Epidermal melanocyte (primary cell): ENCODE measurements at regions not wholly inside any gene's neighbourhood (a gene's known extent, or its start where the extent isn't known, plus 50 kb on each side); places are given as distances from the start of the nearest gene placed in this dataset.

ENCODE experiments used
- DNase-seq: peaks from one replicate; pipeline ENCODE4 v3.0.0; 2011; ENCODE audit warnings: low spot score; ENCODE audit not compliant: insufficient read length

DNA sequence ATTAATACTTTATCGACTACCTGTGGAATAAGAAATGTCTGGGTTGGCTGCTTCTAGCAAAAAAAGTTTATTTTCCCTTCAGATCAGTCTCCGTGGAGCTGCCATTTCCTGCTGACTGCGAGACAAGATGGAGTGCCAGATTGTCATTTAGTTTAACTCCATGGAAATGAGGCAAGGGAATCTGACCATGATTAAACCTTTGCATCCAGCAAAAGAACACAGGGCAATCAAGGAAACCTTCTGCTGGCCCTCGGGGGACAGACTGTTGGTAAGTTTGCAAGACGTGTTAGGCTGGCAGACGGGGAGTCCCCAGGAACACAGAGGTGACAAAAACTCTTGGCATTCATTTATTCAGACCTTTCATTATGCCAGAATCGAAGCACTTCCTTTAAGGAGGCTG is 52.2 kb upstream of the SPACA1 start:
- DNase-seq: no peak

DNA sequence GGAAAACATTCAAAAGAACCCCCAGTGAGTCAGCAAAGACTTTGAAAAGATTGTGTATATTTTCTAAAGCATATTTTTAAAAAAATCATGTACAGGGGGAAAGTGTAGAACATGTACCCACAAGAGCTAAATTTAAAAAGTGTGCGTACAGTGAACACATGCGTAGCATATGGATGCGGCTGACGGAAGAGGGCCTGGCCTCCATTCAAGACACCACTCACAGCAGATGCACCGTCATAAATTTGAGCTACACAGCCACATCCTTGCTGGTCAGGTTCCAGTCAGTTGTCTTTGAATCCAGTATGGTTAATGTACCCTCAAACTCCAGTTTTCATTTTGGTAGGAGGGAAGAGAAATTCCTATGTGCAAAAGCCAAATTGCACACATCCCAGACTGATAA is 54.3 kb upstream of the SPACA1 start:
- DNase-seq: no peak

- no peak for DNase-seq
These were observed 56.8 kb upstream of the SPACA1 start for GRCh38 chr6:87990871-87991270.

- DNase-seq: no peak
These were observed 65.5 kb upstream of the SPACA1 start for GRCh38 chr6:87982134-87982533.

DNA sequence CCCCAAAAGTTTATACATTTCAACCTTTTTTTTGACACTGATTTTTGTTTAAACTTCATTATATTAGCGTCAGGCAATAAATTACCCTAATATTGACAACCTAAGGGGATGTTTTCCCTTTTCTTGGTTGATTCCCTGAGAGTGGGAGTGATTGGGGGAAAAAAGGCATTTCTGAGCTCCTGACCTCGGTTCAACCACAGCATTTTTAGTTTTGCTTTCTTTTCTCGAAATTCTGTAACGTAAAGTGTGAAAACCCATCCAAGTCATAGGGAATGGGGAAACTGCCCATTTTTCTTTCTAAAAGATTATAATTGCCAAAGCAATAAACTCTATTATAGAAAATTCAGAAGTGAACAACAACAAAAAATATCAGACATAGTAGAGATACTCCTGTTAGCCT is 67.9 kb upstream of the SPACA1 start:
- DNase-seq: no peak

DNA sequence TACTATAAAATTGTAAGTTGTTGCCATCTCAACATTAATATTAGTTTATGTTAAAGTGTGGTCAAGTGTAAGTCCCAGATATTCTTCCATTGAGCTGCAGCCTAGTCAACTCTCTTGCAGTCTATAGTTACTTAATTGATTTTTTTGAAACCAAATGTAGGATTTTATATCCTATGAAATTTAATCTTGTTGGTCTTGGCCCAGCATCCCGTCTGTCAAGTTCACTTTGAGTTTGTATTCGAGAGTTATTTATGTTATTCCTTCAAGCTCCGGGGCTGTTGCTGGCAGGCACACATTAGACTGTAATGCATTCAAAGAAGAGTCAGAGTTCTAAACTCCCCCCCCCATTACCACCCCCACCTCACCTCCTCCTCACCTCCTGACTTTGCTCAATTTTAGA is 71.0 kb upstream of the SPACA1 start:
- DNase-seq: no peak

DNA sequence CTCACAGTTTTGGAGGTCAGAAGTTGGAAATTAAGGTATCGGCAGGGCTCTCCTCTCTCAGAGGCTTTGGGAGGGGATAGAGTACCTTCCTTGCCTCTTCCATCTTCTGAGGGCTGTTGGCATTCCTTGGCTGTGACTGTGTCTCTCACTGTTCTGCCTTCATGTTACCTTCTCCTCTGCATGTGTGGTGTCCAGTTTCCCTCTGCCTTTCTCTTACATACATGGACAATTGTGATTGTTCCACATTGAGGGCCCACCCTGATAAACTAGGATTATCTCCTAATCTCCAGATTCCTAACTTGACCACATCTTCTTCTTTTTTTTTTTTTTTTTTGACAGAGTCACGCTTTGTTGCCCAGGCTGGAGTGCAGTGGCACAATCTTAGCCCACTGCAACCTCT is 72.1 kb upstream of the SPACA1 start:
- no peak for DNase-seq

GRCh38 chr6:87972279-87972678 is 75.4 kb upstream of the SPACA1 start:
- no peak for DNase-seq

GRCh38 chr6:87971605-87972262 is 75.9 kb upstream of the SPACA1 start:
- no peak for DNase-seq

- DNase-seq: no peak
These were observed 79.0 kb upstream of the SPACA1 start for GRCh38 chr6:87968435-87969278.

- no peak for DNase-seq
These were observed 81.8 kb upstream of the SPACA1 start for GRCh38 chr6:87965806-87966205.

- no peak for DNase-seq
These were observed 88.6 kb upstream of the SPACA1 start for GRCh38 chr6:87959083-87959482.

GRCh38 chr6:87951751-87952150 is 95.9 kb upstream of the SPACA1 start:
- DNase-seq: no peak

DNA sequence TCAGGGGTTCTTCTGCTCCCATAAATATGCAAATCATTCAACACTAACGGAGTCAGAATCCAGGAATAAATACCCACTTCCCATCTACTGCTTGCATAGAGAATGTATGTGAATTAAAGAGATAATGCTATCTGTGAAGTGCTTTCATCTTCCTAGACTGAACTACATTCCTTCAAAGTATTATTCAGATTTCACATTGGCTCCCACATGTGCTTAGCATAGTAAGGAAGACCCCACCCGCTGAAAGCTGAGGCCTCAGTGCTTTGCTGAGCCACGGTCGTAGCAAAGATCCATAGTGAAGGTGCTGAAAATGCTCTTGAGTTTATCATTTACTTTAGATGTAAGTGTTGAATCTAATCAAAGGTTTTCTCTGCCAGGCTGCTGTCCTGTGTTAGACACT is 97.0 kb upstream of the SPACA1 start:
- DNase-seq: no peak

DNA sequence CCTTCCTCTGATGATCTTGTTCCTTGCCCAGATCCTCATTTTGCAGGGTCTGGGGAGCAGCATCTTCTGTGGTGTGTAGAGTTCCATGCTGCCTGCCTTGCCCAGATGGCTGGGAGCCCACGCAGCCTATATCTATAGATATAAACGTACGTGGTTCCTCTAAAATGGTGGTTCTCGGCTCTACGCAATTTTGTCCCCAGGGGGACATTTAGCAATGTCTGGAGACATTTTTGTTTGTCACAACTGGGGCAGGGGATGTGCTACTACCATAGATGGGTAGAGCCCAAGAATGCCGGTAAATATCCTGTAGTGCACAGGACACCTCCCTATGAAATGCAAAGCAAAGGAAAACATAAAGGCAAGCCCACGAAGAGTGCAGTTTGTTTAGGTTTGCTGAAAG is 98.4 kb upstream of the SPACA1 start:
- no peak for DNase-seq

GRCh38 chr6:87946669-87947068 is 101.0 kb upstream of the SPACA1 start:
- DNase-seq: no peak

- DNase-seq: no peak
These were observed 101.7 kb upstream of the SPACA1 start for GRCh38 chr6:87945966-87946365.

DNA sequence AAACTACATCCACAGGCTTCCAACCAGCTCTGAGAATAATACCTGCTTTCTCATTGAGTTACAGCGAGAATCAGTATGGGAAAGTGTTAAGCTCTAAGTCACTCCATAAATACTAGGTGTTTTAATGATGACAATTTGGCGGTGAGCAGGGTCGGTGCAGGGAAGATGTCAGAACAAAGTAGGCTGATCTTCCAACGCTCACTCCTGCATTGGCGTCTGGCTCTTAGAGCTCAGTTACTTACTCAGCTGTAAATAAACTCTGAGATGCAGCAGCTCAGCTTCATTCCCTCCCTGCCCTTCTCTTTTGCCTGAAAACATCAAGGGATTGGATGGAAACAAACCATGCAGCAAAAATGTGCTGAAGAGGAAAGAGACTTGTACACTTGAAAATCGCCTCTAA is 102.5 kb upstream of the SPACA1 start:
- DNase-seq: no peak

GRCh38 chr6:87944541-87944954 is 103.1 kb upstream of the SPACA1 start:
- no peak for DNase-seq

DNA sequence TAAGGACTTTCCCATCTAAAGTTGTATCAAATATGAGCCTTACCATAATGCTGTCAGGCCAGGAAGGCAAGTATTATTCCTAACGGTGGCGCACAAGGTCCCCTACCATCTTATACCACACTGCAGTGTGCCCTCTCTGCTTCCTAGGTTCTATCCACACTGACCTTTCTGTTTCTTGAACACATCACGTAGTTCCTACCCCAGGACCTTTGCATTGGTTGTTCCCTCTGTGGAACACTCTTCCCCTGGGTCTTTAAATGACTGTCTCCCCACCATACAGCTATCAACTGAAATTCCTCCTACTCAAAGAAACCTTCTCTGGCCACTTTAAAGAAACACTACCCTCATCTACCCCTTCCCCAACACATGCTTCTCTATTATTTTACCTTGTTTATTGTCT is 104.5 kb upstream of the SPACA1 start:
- no peak for DNase-seq

GRCh38 chr6:87941556-87942358 is 105.9 kb upstream of the SPACA1 start:
- no peak for DNase-seq

DNA sequence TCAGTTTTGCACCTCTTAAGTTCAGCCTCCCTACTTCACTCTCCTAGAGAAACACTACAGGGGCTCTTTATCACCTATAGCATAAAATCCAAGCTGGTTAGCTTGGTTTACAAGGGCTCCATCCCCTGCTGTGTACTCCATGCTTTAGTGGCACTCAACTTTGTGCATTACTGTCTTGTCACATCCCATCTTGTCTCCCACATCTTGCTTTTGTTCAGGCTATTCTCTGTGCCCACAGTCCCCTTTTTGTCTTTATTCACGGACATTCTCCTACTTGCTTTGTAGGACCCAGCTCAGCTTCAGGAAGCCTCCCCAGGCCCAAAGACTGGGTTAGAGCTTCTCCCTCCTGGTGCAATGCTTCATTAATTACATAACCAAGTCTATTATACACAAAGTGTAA is 107.9 kb upstream of the SPACA1 start:
- DNase-seq: no peak
